Pancreas (tissue), 10 donors: ENCODE measurements at regions not wholly inside any gene's neighbourhood (a gene's known extent, or its start where the extent isn't known, plus 50 kb on each side); places are given as distances from the start of the nearest gene placed in this dataset.
A peak's percentile ranks its signal among the peaks of the same experiment; 100 is the strongest.

Experiments used
- ATAC-seq, 4 donors: fragments of 200-7000 bp; cut with Tn5 transposase; one replicate each; pipeline versions ENCODE4 v1.8.0 to v1.9.1; 2020; ENCODE audit warnings: mild to moderate bottlenecking in 4 of 4, moderate library complexity in 4 of 4
- DNase-seq, 6 donors: peaks; one replicate each; pipeline ENCODE4 v3.0.0-alpha.2; 2020
- FAIRE-seq: peaks from 2 replicates; lab custom pipeline; 2012; peaks lifted over from hg19 to GRCh38; lab: Jason Lieb, UNC
- H3K27ac ChIP-seq, 4 donors: fragments of 200-600 bp; sonication (generic); 1 replicate in 3 of 4; 2 replicates in 1 of 4; pipeline versions ENCODE4 v1.5.0 to v1.8.0; 2020
- H3K27me3 ChIP-seq, 4 donors: fragments of 200-600 bp; one replicate each; pipeline ENCODE4 v1.8.0; 2021
- H3K36me3 ChIP-seq, 3 donors: fragments of 200-600 bp; sonication (generic) in 1 of 3; one replicate each; pipeline versions ENCODE4 v1.5.0 to v1.8.0; 2020 to 2021
- H3K4me1 ChIP-seq, 3 donors: fragments of 200-600 bp; one replicate each; pipeline ENCODE4 v1.8.0; 2021
- H3K4me3 ChIP-seq, 4 donors: fragments of 200-600 bp; sonication (generic) in 2 of 4; one replicate each; pipeline versions ENCODE4 v1.5.0 to v1.8.0; 2020 to 2021
- H3K9me3 ChIP-seq, 4 donors: fragments of 200-600 bp; one replicate each; pipeline ENCODE4 v1.8.0; 2021
- WGBS, 2 donors: extraction: QIAGEN DNeasy Blood & Tissue Kit; methylation state at CpG; one replicate each; pipeline ENCODE4 v1.1.7; 2013; 5-methylcytosine and 5-hydroxymethylcytosine counted together
- intact Hi-C, 3 donors: fragments of 100-400 bp; cut with DNase I; formaldehyde crosslinking; loops; one replicate each; pipeline versions ENCODE4 v1.11.1 to v1.14.2; 2022
- TF ChIP-seq, protein P1 (sequence below), 4 donors: fragments of 200-600 bp; sonication (generic) in 3 of 4; IDR thresholded peaks; one replicate each; pipeline versions ENCODE4 v1.5.0 to v1.8.0; 2021; ENCODE audit warnings: antibody characterized with exemption in 4 of 4
- donor health status: healthy with polysubstance abuse.
- donor health status: DM: no; HTN: no; CAD: no; lungs with moderate emphysema.
- donor health status: DM: no; HTN: no; CAD: no.
- donor health status: control.
- donor health status: control.
- donor health status: Bipolar disorder and iron deficiency.
- donor health status: DM: yes; HTN: yes; CAD: no.
- donor health status: DM: no; HTN: no; CAD: no.
- donor health status: DM: no; HTN: no; CAD: no.
- donor health status: DM: yes; HTN: yes; CAD: no.

DNA sequence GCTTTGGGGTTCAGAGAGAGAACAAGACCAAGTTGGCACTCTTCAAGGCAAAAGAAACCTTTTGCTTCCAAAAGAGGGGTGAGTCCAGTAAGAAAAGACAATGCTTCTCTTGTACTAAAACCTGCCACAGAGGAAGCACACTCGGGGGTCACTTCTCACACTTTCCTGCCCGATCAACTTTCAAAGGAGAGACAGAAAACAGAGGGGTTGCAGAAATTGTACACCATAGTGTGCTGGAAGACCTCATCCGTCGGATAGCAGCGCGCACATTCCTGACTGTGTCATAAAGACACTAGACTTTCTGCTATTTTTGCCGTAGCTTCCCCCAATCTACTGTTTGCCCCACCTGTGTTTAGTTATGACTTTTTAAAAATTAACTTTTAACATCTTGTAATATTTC is 66.9 kb downstream of the OR2K2 start:
- H3K36me3 ChIP-seq: no peaks in the 10 kb centered on the region
- WGBS, 2 donors: 34 to 39% methylated on average over 7 of the region's 7 CpGs
- ATAC-seq (no peak), FAIRE-seq (no peak), DNase-seq (no peak)
- TF ChIP-seq, protein P1, sequence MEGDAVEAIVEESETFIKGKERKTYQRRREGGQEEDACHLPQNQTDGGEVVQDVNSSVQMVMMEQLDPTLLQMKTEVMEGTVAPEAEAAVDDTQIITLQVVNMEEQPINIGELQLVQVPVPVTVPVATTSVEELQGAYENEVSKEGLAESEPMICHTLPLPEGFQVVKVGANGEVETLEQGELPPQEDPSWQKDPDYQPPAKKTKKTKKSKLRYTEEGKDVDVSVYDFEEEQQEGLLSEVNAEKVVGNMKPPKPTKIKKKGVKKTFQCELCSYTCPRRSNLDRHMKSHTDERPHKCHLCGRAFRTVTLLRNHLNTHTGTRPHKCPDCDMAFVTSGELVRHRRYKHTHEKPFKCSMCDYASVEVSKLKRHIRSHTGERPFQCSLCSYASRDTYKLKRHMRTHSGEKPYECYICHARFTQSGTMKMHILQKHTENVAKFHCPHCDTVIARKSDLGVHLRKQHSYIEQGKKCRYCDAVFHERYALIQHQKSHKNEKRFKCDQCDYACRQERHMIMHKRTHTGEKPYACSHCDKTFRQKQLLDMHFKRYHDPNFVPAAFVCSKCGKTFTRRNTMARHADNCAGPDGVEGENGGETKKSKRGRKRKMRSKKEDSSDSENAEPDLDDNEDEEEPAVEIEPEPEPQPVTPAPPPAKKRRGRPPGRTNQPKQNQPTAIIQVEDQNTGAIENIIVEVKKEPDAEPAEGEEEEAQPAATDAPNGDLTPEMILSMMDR (IDR thresholded peaks at IDR 0.05): no peak
- intact Hi-C loops: no loop called here
- no peaks in the 10 kb centered on the region for H3K9me3 ChIP-seq
- no peak overlapping the region for H3K4me3 ChIP-seq
- no peak overlapping the region for H3K27ac ChIP-seq
- no peaks in the 10 kb centered on the region for H3K4me1 ChIP-seq
- H3K27me3 ChIP-seq: no peaks in the 10 kb centered on the region

- no peak for ATAC-seq
Measured at GRCh38 chr9:111258875-111259271, 71.2 kb downstream of the OR2K2 start.

DNA sequence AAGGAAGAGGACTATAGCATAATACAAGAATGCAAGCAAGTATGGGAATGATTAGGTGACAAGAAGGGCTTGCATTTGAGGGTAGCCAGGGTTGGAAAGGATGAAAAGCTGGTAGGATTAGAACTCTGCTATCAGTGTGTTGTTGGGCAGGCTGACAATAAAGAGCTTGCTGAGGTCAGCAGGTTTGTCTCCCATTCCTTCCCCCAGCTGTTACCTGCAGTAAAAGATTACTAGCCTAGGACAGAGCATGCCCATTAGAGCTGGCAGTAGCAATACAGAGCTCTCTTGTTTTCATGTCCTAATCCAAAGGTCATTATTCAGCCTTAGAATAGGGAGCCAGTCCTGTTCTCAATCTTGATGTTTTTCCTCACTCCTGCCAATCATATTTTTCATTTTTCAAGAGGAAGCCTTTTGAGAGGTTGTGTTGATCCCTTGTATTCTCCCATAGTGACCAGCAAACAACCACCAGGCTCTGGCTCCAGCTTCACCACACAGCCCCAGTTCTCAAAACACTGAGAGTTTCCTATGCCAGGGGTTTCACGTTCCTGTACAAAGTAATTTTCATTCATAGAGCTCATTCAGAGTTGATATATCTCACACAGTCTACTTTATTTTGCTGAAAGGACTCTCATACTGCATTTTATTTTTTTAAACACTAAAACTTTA is 71.7 kb downstream of the OR2K2 start:
- intact Hi-C loops: no loop called here
- TF ChIP-seq, protein P1 (IDR thresholded peaks at IDR 0.05): no peak

More at GRCh38 chr9:111258875-111259271, 71.2 kb downstream of the OR2K2 start:
- intact Hi-C loops: no loop called here
- Histone ChIP-seq H3K9me3 (no peaks in the 10 kb centered on the region), H3K4me1 (no peaks in the 10 kb centered on the region), H3K4me3 (no peak overlapping the region), H3K36me3 (no peaks in the 10 kb centered on the region), H3K27ac (no peak overlapping the region), H3K27me3 (no peaks in the 10 kb centered on the region)
- FAIRE-seq: no peak
- 55 to 77% methylated on average over 1 of the region's 1 CpG for WGBS, 2 donors
- TF ChIP-seq, protein P1 (IDR thresholded peaks at IDR 0.05): no peak
- no peak for DNase-seq

DNA sequence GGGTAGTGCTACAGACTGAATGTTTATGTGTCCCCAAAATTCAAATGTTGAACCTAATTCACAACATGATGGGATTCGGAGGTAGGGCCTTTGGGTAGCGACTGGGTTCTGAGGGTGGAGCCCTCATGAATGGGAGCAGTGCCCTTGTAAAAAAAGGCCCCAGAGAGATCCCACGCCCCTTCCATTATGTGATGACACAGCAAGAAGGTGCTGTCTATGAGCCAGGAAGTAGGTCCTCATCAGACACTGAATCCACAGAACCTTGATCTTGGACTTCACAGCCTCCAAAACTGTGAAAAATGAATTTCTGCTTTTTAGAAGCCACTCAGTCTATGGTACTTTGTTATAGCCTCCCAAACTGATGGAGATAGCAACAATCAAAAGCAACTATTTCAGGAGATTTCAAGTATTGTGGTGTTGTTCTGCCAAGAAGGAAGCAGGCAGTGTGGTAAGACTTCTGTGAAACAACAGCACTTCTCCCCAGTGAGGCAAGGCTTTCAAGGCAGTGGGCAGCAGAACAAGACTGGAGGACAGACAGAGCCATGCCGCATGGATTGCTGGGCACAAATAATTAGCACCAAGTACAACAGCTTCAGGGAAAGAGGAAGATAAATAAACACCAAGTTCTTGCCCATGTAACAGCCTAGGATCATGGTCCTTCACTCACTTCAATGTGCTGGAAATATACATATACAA is 76.1 kb downstream of the OR2K2 start:
- H3K9me3 ChIP-seq: no peaks in the 10 kb centered on the region
- no peak overlapping the region for H3K27ac ChIP-seq
- H3K27me3 ChIP-seq: no peaks in the 10 kb centered on the region
- H3K36me3 ChIP-seq: no peaks in the 10 kb centered on the region
- H3K4me3 ChIP-seq: no peak overlapping the region
- intact Hi-C loops: no loop called here
- peak in 1 of 4 donors; percentile 53 for ATAC-seq
- no peaks in the 10 kb centered on the region for H3K4me1 ChIP-seq
- DNase-seq: no peak
- TF ChIP-seq, protein P1 (IDR thresholded peaks at IDR 0.05): no peak
- FAIRE-seq: no peak
- WGBS, 2 donors: 66 to 82% methylated on average over 4 of the region's 4 CpGs

More for the DNA sequence above, 71.7 kb downstream of the OR2K2 start:
- Histone ChIP-seq H3K9me3 (no peaks in the 10 kb centered on the region), H3K4me3 (no peak overlapping the region), H3K27me3 (no peaks in the 10 kb centered on the region), H3K27ac (no peak overlapping the region), H3K4me1 (no peaks in the 10 kb centered on the region), H3K36me3 (no peaks in the 10 kb centered on the region)
- DNase-seq (no peak), FAIRE-seq (no peak), ATAC-seq (no peak)
- whole genome bisulfite sequencing, 2 donors: 58 to 69% methylated on average over 1 of the region's 1 CpG
